ENCODE measurements at regions not wholly inside any gene's neighbourhood (a gene's known extent, or its start where the extent isn't known, plus 50 kb on each side); places are given as distances from the start of the nearest gene placed in this dataset.
"Not testable (repeated sequence)": the region's sequence is repeated elsewhere in the genome, so short reads cannot be mapped to it uniquely, and the experiment has no call there.

- H4K20me1 ChIP-seq (ENCODE audit: control insufficient read depth, insufficient read depth); intact Hi-C loops (cut with micrococcal nuclease; ENCODE audit: unreplicated experiment); H3K27me3 ChIP-seq (replicated peaks in 1 of 2; ENCODE audit: control insufficient read depth in 2 of 2, insufficient read depth in 2 of 2, low read length in 1 of 2); in situ Hi-C loops (cut with MboI); SMC1A ChIA-PET (ENCODE audit: uncharacterized antibody, unreplicated experiment); CTCF ChIA-PET; BruUV-seq (replicated peaks); H3K4me1 ChIP-seq (ENCODE audit: control insufficient read depth, insufficient read depth, low read length); H3K36me3 ChIP-seq (ENCODE audit: control insufficient read depth in 2 of 2, insufficient read depth in 2 of 2, low read length in 1 of 2); H3K9me3 ChIP-seq (replicated peaks; ENCODE audit: control insufficient read depth, insufficient read depth, low read length): not testable (repeated sequence)
- peak overlapping the region; percentile 74 for H3K27ac ChIP-seq (ENCODE audit: control insufficient read depth, insufficient read depth)
- WGBS (ENCODE audit: insufficient coverage, insufficient replicate concordance, low lambda C conversion rate, missing lambda C conversion rate): 5% methylated on average over 77 of the region's 101 CpGs
- peak; percentile 69 for DNase-seq (ENCODE audit: low read depth, low spot score)
- peak overlapping the region; percentile 72; the same call in 1 of the 2 replicates for H3K9ac ChIP-seq (ENCODE audit: control insufficient read depth, insufficient read depth, low read length)
- ChIA-PET RAD21 (ENCODE audit: unreplicated experiment) (interaction anchor here (0.7 to 2.5 kb wide), 3 partner anchors 219 to 332 kb away, joined by 3 to 8 read pairs (median 3); no protein-coding TSS in a partner anchor), POLR2A (interaction anchor here (0.6 to 0.9 kb wide), 5 partner anchors 34 to 801 kb away, joined by 3 to 8 read pairs (median 4); partner anchors contain the start of gene METTL9)
- peak; percentile 66 for FAIRE-seq
- peak overlapping the region; percentile 87 for H2AFZ ChIP-seq (ENCODE audit: control insufficient read depth, low read depth, low read length)
- peak; percentile 80 for ATAC-seq
- H3K4me2 ChIP-seq (ENCODE audit: control insufficient read depth, insufficient read depth): 0 out of 2 replicates have a peak overlapping the region, but pooled peaks have one; percentile 17
- peak overlapping the region; percentile 69 for H3K4me3 ChIP-seq
- H3K79me2 ChIP-seq (ENCODE audit: control insufficient read depth, insufficient read depth, low read length): peaks cover 34% of the 10 kb centered on the region
- TF ChIP-seq NKRF (conservative IDR thresholded peaks at IDR 0.05) (peak; percentile 72), BHLHE40 (IDR thresholded peaks at IDR 0.05; ENCODE audit: borderline replicate concordance in 1 of 2, low read depth in 2 of 2, low read length in 1 of 2) (peak; percentile 92 to 99), USF1 (IDR thresholded peaks at IDR 0.05; ENCODE audit: borderline replicate concordance, extremely low read length, insufficient read depth, low read depth, low read length) (peak; percentile 49), NR2F1 (conservative IDR thresholded peaks at IDR 0.05) (peak; percentile 90), GATAD2B (conservative IDR thresholded peaks at IDR 0.05; ENCODE audit: low read depth) (peak; percentile 68; the same call in 1 of the 2 replicates), CREM (IDR thresholded peaks at IDR 0.05; ENCODE audit: low read depth) (0 out of 2 replicates have a peak, but pooled peaks have one; percentile 39), BCL3 (IDR thresholded peaks at IDR 0.05; ENCODE audit: borderline replicate concordance, insufficient read depth, low read depth, low read length, poor library complexity, severe bottlenecking) (peak; percentile 23), PAX5 (IDR thresholded peaks at IDR 0.05; ENCODE audit: borderline replicate concordance, low read depth, low read length) (peak; percentile 65; the same call in 1 of the 2 replicates), YY1 (IDR thresholded peaks at IDR 0.05; ENCODE audit: low read depth, low read length) (peak; percentile 89), POLR2AphosphoS5 (IDR thresholded peaks at IDR 0.05; ENCODE audit: low read length) (peak; percentile 48; the same call in 1 of the 2 replicates), EGR1 (IDR thresholded peaks at IDR 0.05; ENCODE audit: borderline replicate concordance in 1 of 2, low read depth in 2 of 2, low read length in 2 of 2) (peak in 1 of 2 experiments; percentile 68; a peak in 2 of 3 replicates), NR2C1 (IDR thresholded peaks at IDR 0.05) (peak; percentile 57; the same call in 1 of the 2 replicates), ZNF687 (IDR thresholded peaks at IDR 0.05) (peak; percentile 99)
Observed at GRCh38 chr16:21520134-21521047, 79.0 kb upstream of the METTL9 start.

Data from GM12878 (cell line).